Thyroid gland (tissue), 4 donors: ENCODE measurements at regions not wholly inside any gene's neighbourhood (a gene's known extent, or its start where the extent isn't known, plus 50 kb on each side); places are given as distances from the start of the nearest gene placed in this dataset.

Experiments
- CTCF ChIP-seq, 6 experiments: fragments of 200-600 bp in 3 of 6; fragments of 450-650 bp in 3 of 6; sonication (generic) in 3 of 6; IDR thresholded peaks; one replicate each; pipeline ENCODE4 v1.5.1; 2016 to 2019; ENCODE audit warnings: antibody characterized with exemption in 6 of 6, mild to moderate bottlenecking in 2 of 6, inconsistent platforms in 1 of 6, moderate library complexity in 1 of 6
- POLR2A ChIP-seq, 2 donors: fragments of 450-650 bp; IDR thresholded peaks; one replicate each; pipeline ENCODE4 v1.6.1; 2017; ENCODE audit warnings: antibody characterized with exemption in 2 of 2, mild to moderate bottlenecking in 2 of 2, moderate library complexity in 1 of 2

DNA sequence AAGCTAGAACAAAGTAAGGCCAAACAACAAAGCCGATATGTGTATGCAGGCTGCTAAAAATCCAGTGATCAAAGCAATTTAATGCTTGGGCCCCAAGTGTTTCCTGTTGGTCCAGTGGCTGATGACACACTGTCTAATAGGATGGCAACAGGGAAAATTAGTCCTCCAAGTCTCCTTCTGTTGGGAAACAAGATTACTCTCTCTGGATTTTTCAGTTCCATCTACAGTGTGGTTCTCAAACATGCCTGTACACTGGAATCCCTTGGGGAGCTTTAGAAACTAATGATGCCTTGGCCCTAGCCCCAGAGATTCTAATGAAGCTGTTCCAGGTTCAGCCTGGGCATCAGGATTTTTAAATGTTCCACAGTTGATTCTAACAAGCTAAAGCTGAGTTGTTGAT, 198.7 kb downstream of the AHR start:
- TF ChIP-seq CTCF (IDR thresholded peaks at IDR 0.05) (no peak), POLR2A (IDR thresholded peaks at IDR 0.05) (no peak)
